Vagina (tissue), 2 donors: ENCODE measurements at regions not wholly inside any gene's neighbourhood (a gene's known extent, or its start where the extent isn't known, plus 50 kb on each side); places are given as distances from the start of the nearest gene placed in this dataset.

Experiments
- DNase-seq, 2 donors: peaks; one replicate each; pipeline ENCODE4 v3.0.0-alpha.2; 2017; ENCODE audit errors: extremely low spot score in 2 of 2
- H3K27ac ChIP-seq: fragments of 200-600 bp; sonication (generic); one replicate; pipeline ENCODE4 v1.5.1; 2019
- H3K27me3 ChIP-seq: fragments of 200-600 bp; sonication (generic); one replicate; pipeline ENCODE4 v1.5.1; 2019
- H3K36me3 ChIP-seq, 2 donors: fragments of 200-600 bp; sonication (generic); one replicate each; pipeline ENCODE4 v1.5.1; 2017 to 2019
- H3K4me1 ChIP-seq: fragments of 200-600 bp; sonication (generic); one replicate; pipeline ENCODE4 v1.5.1; 2019
- H3K4me3 ChIP-seq, 2 donors: fragments of 200-600 bp; sonication (generic); 1 replicate in 1 of 2; 2 replicates in 1 of 2; pipeline ENCODE4 v1.5.1; 2016 to 2019
- H3K9me3 ChIP-seq: fragments of 200-600 bp; sonication (generic); one replicate; pipeline ENCODE4 v1.5.1; 2019
- CTCF ChIP-seq, 3 experiments: fragments of 450-650 bp in 2 of 3; fragments of 200-600 bp in 1 of 3; sonication (generic) in 1 of 3; IDR thresholded peaks; one replicate each; pipeline ENCODE4 v1.5.1; 2017 to 2019; ENCODE audit warnings: antibody characterized with exemption in 3 of 3, mild to moderate bottlenecking in 2 of 3, moderate library complexity in 2 of 3
- POLR2A ChIP-seq, 2 donors: fragments of 450-650 bp; IDR thresholded peaks; one replicate each; pipeline ENCODE4 v1.6.1; 2017; ENCODE audit warnings: antibody characterized with exemption in 2 of 2, mild to moderate bottlenecking in 2 of 2, moderate library complexity in 2 of 2
- POLR2AphosphoS5 ChIP-seq, 2 donors: sonication (generic); formaldehyde crosslinking; IDR thresholded peaks; one replicate each; pipeline ENCODE4 v1.9.0; 2017; ENCODE audit warnings: antibody characterized with exemption in 2 of 2, mild to moderate bottlenecking in 2 of 2, low read depth in 1 of 2; ENCODE audit not compliant: insufficient read depth in 1 of 2
- intact Hi-C: fragments of 100-400 bp; cut with DNase I; formaldehyde crosslinking; loops from one replicate; pipeline ENCODE4 v1.15.1; 2023

- TF ChIP-seq POLR2AphosphoS5 (IDR thresholded peaks at IDR 0.05; ENCODE audit: insufficient read depth in 1 of 2, low read depth in 1 of 2), result no peak
- no peak for TF ChIP-seq CTCF (IDR thresholded peaks at IDR 0.05)
- no peak for TF ChIP-seq POLR2A (IDR thresholded peaks at IDR 0.05)
- Histone ChIP-seq H3K9me3 (no peaks in the 10 kb centered on the region), H3K4me1 (no peaks in the 10 kb centered on the region), H3K36me3 (no peaks in the 10 kb centered on the region), H3K4me3 (no peak overlapping the region), H3K27me3 (no peaks in the 10 kb centered on the region), H3K27ac (no peak overlapping the region)
- intact Hi-C loops, result no loop called here
- DNase-seq, result no peak
Measured at GRCh38 chr18:62637403-62637802, 77.9 kb upstream of the PHLPP1 start.

GRCh38 chr18:62637807-62638687, 77.3 kb upstream of the PHLPP1 start:
- Histone ChIP-seq H3K27me3 (no peaks in the 10 kb centered on the region), H3K4me3 (no peak overlapping the region), H3K9me3 (no peaks in the 10 kb centered on the region), H3K36me3 (no peaks in the 10 kb centered on the region), H3K27ac (no peak overlapping the region), H3K4me1 (no peaks in the 10 kb centered on the region)
- no peak for DNase-seq
- TF ChIP-seq CTCF (IDR thresholded peaks at IDR 0.05) (no peak), POLR2AphosphoS5 (IDR thresholded peaks at IDR 0.05; ENCODE audit: insufficient read depth in 1 of 2, low read depth in 1 of 2) (no peak), POLR2A (IDR thresholded peaks at IDR 0.05) (no peak)
- intact Hi-C loops, result no loop called here

GRCh38 chr18:62643181-62643580, 72.2 kb upstream of the PHLPP1 start:
- Histone ChIP-seq H3K9me3 (no peaks in the 10 kb centered on the region), H3K27me3 (no peaks in the 10 kb centered on the region), H3K36me3 (no peaks in the 10 kb centered on the region), H3K4me1 (no peaks in the 10 kb centered on the region), H3K4me3 (no peak overlapping the region), H3K27ac (no peak overlapping the region)
- TF ChIP-seq CTCF (IDR thresholded peaks at IDR 0.05) (no peak), POLR2AphosphoS5 (IDR thresholded peaks at IDR 0.05; ENCODE audit: insufficient read depth in 1 of 2, low read depth in 1 of 2) (no peak), POLR2A (IDR thresholded peaks at IDR 0.05) (no peak)
- no peak for DNase-seq
- intact Hi-C loops, result no loop called here

GRCh38 chr18:62644773-62645172, 70.6 kb upstream of the PHLPP1 start:
- no peaks in the 10 kb centered on the region for H3K9me3 ChIP-seq
- no peak overlapping the region for H3K27ac ChIP-seq
- H3K4me1 ChIP-seq, result no peaks in the 10 kb centered on the region
- no peak for DNase-seq
- H3K27me3 ChIP-seq, result no peaks in the 10 kb centered on the region
- no peak for TF ChIP-seq CTCF (IDR thresholded peaks at IDR 0.05)
- TF ChIP-seq POLR2A (IDR thresholded peaks at IDR 0.05), result no peak
- no peak for TF ChIP-seq POLR2AphosphoS5 (IDR thresholded peaks at IDR 0.05; ENCODE audit: insufficient read depth in 1 of 2, low read depth in 1 of 2)
- H3K4me3 ChIP-seq, result no peak overlapping the region
- intact Hi-C loops, result no loop called here
- H3K36me3 ChIP-seq, result no peaks in the 10 kb centered on the region

GRCh38 chr18:62647179-62647578, 68.2 kb upstream of the PHLPP1 start:
- DNase-seq, result no peak
- Histone ChIP-seq H3K36me3 (no peaks in the 10 kb centered on the region), H3K4me1 (no peaks in the 10 kb centered on the region), H3K4me3 (no peak overlapping the region), H3K27ac (no peak overlapping the region), H3K27me3 (no peaks in the 10 kb centered on the region), H3K9me3 (no peaks in the 10 kb centered on the region)
- TF ChIP-seq CTCF (IDR thresholded peaks at IDR 0.05), result no peak
- no peak for TF ChIP-seq POLR2A (IDR thresholded peaks at IDR 0.05)
- no peak for TF ChIP-seq POLR2AphosphoS5 (IDR thresholded peaks at IDR 0.05; ENCODE audit: insufficient read depth in 1 of 2, low read depth in 1 of 2)
- intact Hi-C loops, result no loop called here
